Right cardiac atrium (tissue), 5 donors: ENCODE measurements at regions not wholly inside any gene's neighbourhood (a gene's known extent, or its start where the extent isn't known, plus 50 kb on each side); places are given as distances from the start of the nearest gene placed in this dataset.

Experiments used
- ATAC-seq, 2 donors: fragments of 200-7000 bp; cut with Tn5 transposase; one replicate each; pipeline versions ENCODE4 v1.8.0 to v1.9.1; 2020; ENCODE audit warnings: moderate library complexity in 2 of 2, mild to moderate bottlenecking in 1 of 2
- DNase-seq, 3 donors: peaks; one replicate each; pipeline ENCODE4 v3.0.0-alpha.2; 2020
- H3K27ac ChIP-seq: one replicate; pipeline ENCODE4 v1.5.1; 2013; ENCODE audit warnings: mild to moderate bottlenecking, low read length, control low read depth, moderate library complexity
- H3K27me3 ChIP-seq: one replicate; pipeline ENCODE4 v1.6.1; 2013; ENCODE audit not compliant: control insufficient read depth, insufficient read depth
- H3K4me1 ChIP-seq: one replicate; pipeline ENCODE4 v1.6.1; 2013; ENCODE audit warnings: low read length; ENCODE audit not compliant: control insufficient read depth, insufficient read depth
- H3K4me3 ChIP-seq: one replicate; pipeline ENCODE4 v1.5.1; 2013; ENCODE audit warnings: low read length, control low read depth
- H3K9me3 ChIP-seq: one replicate; pipeline ENCODE4 v1.6.1; 2013; ENCODE audit warnings: low read length; ENCODE audit not compliant: control insufficient read depth
- WGBS: extraction: QIAGEN DNeasy Blood & Tissue Kit; methylation state at CpG from one replicate; pipeline ENCODE4 v1.1.7; 2013; 5-methylcytosine and 5-hydroxymethylcytosine counted together
- intact Hi-C, 4 donors: fragments of 100-400 bp; cut with DNase I; formaldehyde crosslinking; loops; one replicate each; pipeline versions ENCODE4 v1.11.0 to v1.14.0; 2022 to 2023
- donor health status: healthy with polysubstance abuse.
- donor health status: DM: no; HTN: yes; CAD: no.
- donor health status: DM: no; HTN: no; CAD: no.
- donor health status: DM: no; HTN: yes; CAD: no; lungs with severe emphysema.
- donor health status: DM: yes; HTN: yes; CAD: no.

GRCh38 chr16:5951486-5951885 lies 853.9 kb upstream of the EEF2KMT start:
- DNase-seq (no peak), ATAC-seq (no peak)
- WGBS = 85% methylated on average over 5 of the region's 5 CpGs
- Histone ChIP-seq H3K4me3 (no peak overlapping the region), H3K9me3 (no peaks in the 10 kb centered on the region), H3K4me1 (no peaks in the 10 kb centered on the region), H3K27ac (no peak overlapping the region), H3K27me3 (no peaks in the 10 kb centered on the region)
- intact Hi-C loops = no loop called here

GRCh38 chr16:5944971-5945370 lies 847.4 kb upstream of the EEF2KMT start:
- no peak overlapping the region for H3K4me3 ChIP-seq
- intact Hi-C loops = no loop called here
- H3K9me3 ChIP-seq = peaks cover 2% of the 10 kb centered on the region
- ATAC-seq (no peak), DNase-seq (no peak)
- no peaks in the 10 kb centered on the region for H3K27me3 ChIP-seq
- no peaks in the 10 kb centered on the region for H3K4me1 ChIP-seq
- 62% methylated on average over 4 of the region's 4 CpGs for WGBS
- no peak overlapping the region for H3K27ac ChIP-seq

GRCh38 chr16:5938607-5939006 lies 841.0 kb upstream of the EEF2KMT start:
- H3K27me3 ChIP-seq = no peaks in the 10 kb centered on the region
- no peak for DNase-seq
- intact Hi-C loops = no loop called here
- no peak overlapping the region for H3K27ac ChIP-seq
- no peak overlapping the region for H3K4me3 ChIP-seq
- 85% methylated on average over 1 of the region's 1 CpG for WGBS
- H3K9me3 ChIP-seq = peaks cover 2% of the 10 kb centered on the region
- no peak for ATAC-seq
- H3K4me1 ChIP-seq = no peaks in the 10 kb centered on the region

GRCh38 chr16:5932906-5933305 lies 835.3 kb upstream of the EEF2KMT start:
- intact Hi-C loops = no loop called here
- H3K27ac ChIP-seq = no peak overlapping the region
- no peaks in the 10 kb centered on the region for H3K4me1 ChIP-seq
- 56% methylated on average over 9 of the region's 9 CpGs for WGBS
- no peak overlapping the region for H3K4me3 ChIP-seq
- no peaks in the 10 kb centered on the region for H3K27me3 ChIP-seq
- H3K9me3 ChIP-seq = no peaks in the 10 kb centered on the region
- ATAC-seq = no peak
- no peak for DNase-seq

GRCh38 chr16:5928476-5929065 lies 831.0 kb upstream of the EEF2KMT start:
- 10% methylated on average over 4 of the region's 4 CpGs for WGBS
- DNase-seq (no peak), ATAC-seq (no peak)
- Histone ChIP-seq H3K9me3 (no peaks in the 10 kb centered on the region), H3K27ac (no peak overlapping the region), H3K4me1 (no peaks in the 10 kb centered on the region), H3K4me3 (no peak overlapping the region), H3K27me3 (no peaks in the 10 kb centered on the region)
- intact Hi-C loops = no loop called here

- ATAC-seq (no peak), DNase-seq (no peak)
- WGBS = 48% methylated on average over 4 of the region's 4 CpGs
- no peaks in the 10 kb centered on the region for H3K4me1 ChIP-seq
- no peak overlapping the region for H3K27ac ChIP-seq
- no peaks in the 10 kb centered on the region for H3K27me3 ChIP-seq
- intact Hi-C loops = no loop called here
- no peak overlapping the region for H3K4me3 ChIP-seq
- no peaks in the 10 kb centered on the region for H3K9me3 ChIP-seq
Measured at GRCh38 chr16:5925850-5926249, 828.3 kb upstream of the EEF2KMT start.

- no peak overlapping the region for H3K27ac ChIP-seq
- H3K4me1 ChIP-seq = no peaks in the 10 kb centered on the region
- intact Hi-C loops = no loop called here
- ATAC-seq (no peak), DNase-seq (no peak)
- H3K27me3 ChIP-seq = no peaks in the 10 kb centered on the region
- 59% methylated on average over 2 of the region's 2 CpGs for WGBS
- H3K9me3 ChIP-seq = no peaks in the 10 kb centered on the region
- H3K4me3 ChIP-seq = no peak overlapping the region
Measured at GRCh38 chr16:5922686-5923085, 825.1 kb upstream of the EEF2KMT start.

- no peak overlapping the region for H3K4me3 ChIP-seq
- no peaks in the 10 kb centered on the region for H3K27me3 ChIP-seq
- WGBS = 39% methylated on average over 4 of the region's 4 CpGs
- intact Hi-C loops = loop anchor here in 1 of 4 donors (10.0 kb wide), 1 partner anchor 64 kb away; no protein-coding TSS in a partner anchor
- H3K9me3 ChIP-seq = no peaks in the 10 kb centered on the region
- ATAC-seq = no peak
- H3K4me1 ChIP-seq = no peaks in the 10 kb centered on the region
- DNase-seq = no peak
- no peak overlapping the region for H3K27ac ChIP-seq
Measured at GRCh38 chr16:5918567-5919130, 821.1 kb upstream of the EEF2KMT start.

GRCh38 chr16:5917436-5918195 lies 820.0 kb upstream of the EEF2KMT start:
- Histone ChIP-seq H3K4me3 (no peak overlapping the region), H3K9me3 (no peaks in the 10 kb centered on the region), H3K27me3 (no peaks in the 10 kb centered on the region), H3K27ac (no peak overlapping the region), H3K4me1 (no peaks in the 10 kb centered on the region)
- intact Hi-C loops = loop anchor here in 1 of 4 donors (10.0 kb wide), 1 partner anchor 63 kb away; no protein-coding TSS in a partner anchor
- DNase-seq (no peak), ATAC-seq (no peak)
- WGBS = 61% methylated on average over 14 of the region's 14 CpGs

GRCh38 chr16:5916711-5917191 lies 819.2 kb upstream of the EEF2KMT start:
- Histone ChIP-seq H3K4me3 (no peak overlapping the region), H3K4me1 (no peaks in the 10 kb centered on the region), H3K27ac (no peak overlapping the region), H3K27me3 (no peaks in the 10 kb centered on the region), H3K9me3 (no peaks in the 10 kb centered on the region)
- DNase-seq (no peak), ATAC-seq (no peak)
- WGBS = 13% methylated on average over 11 of the region's 11 CpGs
- intact Hi-C loops = loop anchor here in 1 of 4 donors (10.0 kb wide), 1 partner anchor 62 kb away; no protein-coding TSS in a partner anchor

GRCh38 chr16:5911241-5911640 lies 813.6 kb upstream of the EEF2KMT start:
- H3K4me3 ChIP-seq = no peak overlapping the region
- no peaks in the 10 kb centered on the region for H3K9me3 ChIP-seq
- H3K27ac ChIP-seq = no peak overlapping the region
- WGBS = 9% methylated on average over 10 of the region's 10 CpGs
- intact Hi-C loops = loop anchor here in 1 of 4 donors (10.0 kb wide), 1 partner anchor 56 kb away; no protein-coding TSS in a partner anchor
- H3K27me3 ChIP-seq = no peaks in the 10 kb centered on the region
- DNase-seq = no peak
- H3K4me1 ChIP-seq = no peaks in the 10 kb centered on the region
- ATAC-seq = no peak
